GM19397 (cell line): ENCODE measurements at regions not wholly inside any gene's neighbourhood (a gene's known extent, or its start where the extent isn't known, plus 50 kb on each side); places are given as distances from the start of the nearest gene placed in this dataset.
A peak's percentile ranks its signal among the peaks of the same experiment; 100 is the strongest.
"Not testable (repeated sequence)": the region's sequence is repeated elsewhere in the genome, so short reads cannot be mapped to it uniquely, and the experiment has no call there.

Source experiments
- ATAC-seq: cut with Tn5 transposase; IDR thresholded peaks from one replicate; pipeline ENCODE4 v1.9.1; 2021; ENCODE audit warnings: mild to moderate bottlenecking, moderate library complexity; ENCODE audit not compliant: unreplicated experiment

GRCh38 chr17:52476638-52477313 lies 318.3 kb upstream of the CA10 start:
- ATAC-seq: no peak

- no peak for ATAC-seq
These were observed 312.0 kb upstream of the CA10 start for GRCh38 chr17:52470553-52470952.

GRCh38 chr17:52465407-52465806 lies 306.9 kb upstream of the CA10 start:
- no peak for ATAC-seq

- no peak for ATAC-seq
These were observed 292.9 kb upstream of the CA10 start for GRCh38 chr17:52451294-52451861.

- ATAC-seq: no peak
These were observed 283.8 kb upstream of the CA10 start for GRCh38 chr17:52442350-52442749.

- no peak for ATAC-seq
These were observed 262.1 kb upstream of the CA10 start for GRCh38 chr17:52420555-52421078.

GRCh38 chr17:52419229-52419641 lies 260.7 kb upstream of the CA10 start:
- no peak for ATAC-seq

- ATAC-seq: no peak
These were observed 252.3 kb upstream of the CA10 start for GRCh38 chr17:52410781-52411180.

- not testable (repeated sequence) for ATAC-seq
These were observed 250.7 kb upstream of the CA10 start for GRCh38 chr17:52409222-52409621.

- ATAC-seq: no peak
These were observed 236.8 kb upstream of the CA10 start for GRCh38 chr17:52395308-52395707.

GRCh38 chr17:52390422-52390821 lies 231.9 kb upstream of the CA10 start:
- no peak for ATAC-seq

- no peak for ATAC-seq
These were observed 231.1 kb upstream of the CA10 start for GRCh38 chr17:52389632-52390031.

- ATAC-seq: no peak
These were observed 230.4 kb upstream of the CA10 start for GRCh38 chr17:52388941-52389340.

GRCh38 chr17:52384695-52385094 lies 226.2 kb upstream of the CA10 start:
- no peak for ATAC-seq

GRCh38 chr17:52383493-52384100 lies 225.1 kb upstream of the CA10 start:
- ATAC-seq: peak; percentile 52

GRCh38 chr17:52378860-52379259 lies 220.3 kb upstream of the CA10 start:
- ATAC-seq: no peak

GRCh38 chr17:52376137-52376536 lies 217.6 kb upstream of the CA10 start:
- ATAC-seq: no peak

- no peak for ATAC-seq
These were observed 210.4 kb upstream of the CA10 start for GRCh38 chr17:52368886-52369285.

GRCh38 chr17:52357854-52358253 lies 199.3 kb upstream of the CA10 start:
- no peak for ATAC-seq

GRCh38 chr17:52336796-52337195 lies 178.3 kb upstream of the CA10 start:
- ATAC-seq: no peak

GRCh38 chr17:52306314-52306713 lies 147.8 kb upstream of the CA10 start:
- no peak for ATAC-seq

GRCh38 chr17:52298881-52299280 lies 140.4 kb upstream of the CA10 start:
- no peak for ATAC-seq
